Tibial nerve (tissue), 3 donors: ENCODE measurements at regions not wholly inside any gene's neighbourhood (a gene's known extent, or its start where the extent isn't known, plus 50 kb on each side); places are given as distances from the start of the nearest gene placed in this dataset.

Experiments
- POLR2A ChIP-seq, 2 donors: fragments of 450-650 bp; IDR thresholded peaks; one replicate each; pipeline ENCODE4 v1.6.1; 2017; ENCODE audit warnings: antibody characterized with exemption in 2 of 2, mild to moderate bottlenecking in 2 of 2, moderate library complexity in 2 of 2
- TF ChIP-seq, protein P1 (sequence below), 5 experiments: fragments of 200-600 bp in 3 of 5; fragments of 450-650 bp in 2 of 5; sonication (generic) in 3 of 5; IDR thresholded peaks; one replicate each; pipeline ENCODE4 v1.5.1; 2016 to 2019; ENCODE audit warnings: antibody characterized with exemption in 5 of 5, mild to moderate bottlenecking in 3 of 5, moderate library complexity in 2 of 5

DNA sequence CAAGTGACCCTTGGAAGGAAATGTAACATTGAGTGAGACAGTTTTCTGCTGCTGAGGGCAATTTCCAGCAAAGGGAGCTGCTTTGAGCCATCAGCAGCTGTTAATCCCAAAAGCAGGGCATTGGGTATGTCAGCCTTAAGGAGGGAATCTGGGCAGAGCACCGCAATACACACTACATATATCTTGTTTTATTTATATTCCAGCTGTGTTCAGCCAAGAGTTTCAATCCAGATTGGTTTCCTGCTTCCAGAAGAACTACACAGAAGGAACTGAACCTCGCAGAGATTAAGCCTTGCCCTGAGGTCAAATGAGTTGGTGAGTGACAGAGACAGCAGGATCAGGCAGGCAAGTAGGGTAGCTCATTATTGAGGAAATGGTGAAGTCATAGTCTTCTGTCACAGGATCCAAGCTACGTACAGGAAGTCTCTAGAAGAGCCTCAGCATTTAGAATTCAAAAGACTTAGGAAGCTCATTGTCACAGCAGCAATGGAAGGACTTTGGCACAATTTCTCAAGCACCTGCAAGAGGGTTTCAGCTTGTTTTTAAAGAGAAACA is 109.9 kb upstream of the HEY2 start:
- TF ChIP-seq, protein P1, sequence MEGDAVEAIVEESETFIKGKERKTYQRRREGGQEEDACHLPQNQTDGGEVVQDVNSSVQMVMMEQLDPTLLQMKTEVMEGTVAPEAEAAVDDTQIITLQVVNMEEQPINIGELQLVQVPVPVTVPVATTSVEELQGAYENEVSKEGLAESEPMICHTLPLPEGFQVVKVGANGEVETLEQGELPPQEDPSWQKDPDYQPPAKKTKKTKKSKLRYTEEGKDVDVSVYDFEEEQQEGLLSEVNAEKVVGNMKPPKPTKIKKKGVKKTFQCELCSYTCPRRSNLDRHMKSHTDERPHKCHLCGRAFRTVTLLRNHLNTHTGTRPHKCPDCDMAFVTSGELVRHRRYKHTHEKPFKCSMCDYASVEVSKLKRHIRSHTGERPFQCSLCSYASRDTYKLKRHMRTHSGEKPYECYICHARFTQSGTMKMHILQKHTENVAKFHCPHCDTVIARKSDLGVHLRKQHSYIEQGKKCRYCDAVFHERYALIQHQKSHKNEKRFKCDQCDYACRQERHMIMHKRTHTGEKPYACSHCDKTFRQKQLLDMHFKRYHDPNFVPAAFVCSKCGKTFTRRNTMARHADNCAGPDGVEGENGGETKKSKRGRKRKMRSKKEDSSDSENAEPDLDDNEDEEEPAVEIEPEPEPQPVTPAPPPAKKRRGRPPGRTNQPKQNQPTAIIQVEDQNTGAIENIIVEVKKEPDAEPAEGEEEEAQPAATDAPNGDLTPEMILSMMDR (IDR thresholded peaks at IDR 0.05): no peak
- no peak for TF ChIP-seq POLR2A (IDR thresholded peaks at IDR 0.05)
